ENCODE measurements at regions not wholly inside any gene's neighbourhood (a gene's known extent, or its start where the extent isn't known, plus 50 kb on each side); places are given as distances from the start of the nearest gene placed in this dataset.

- Histone ChIP-seq H3K4me2 (no peak overlapping the region), H3K4me1 (ENCODE audit: insufficient read depth) (peaks cover 7% of the 10 kb centered on the region; the same call in 1 of the 2 replicates), H3K27me3 (ENCODE audit: insufficient read depth) (no peaks in the 10 kb centered on the region), H4K20me1 (replicated peaks; ENCODE audit: insufficient read depth) (no peaks in the 10 kb centered on the region), H3K79me2 (replicated peaks; ENCODE audit: insufficient read depth) (no peaks in the 10 kb centered on the region), H3K4me3 (no peak overlapping the region), H3K36me3 (ENCODE audit: insufficient read depth) (no peaks in the 10 kb centered on the region), H2AFZ (no peak overlapping the region), H3K9me2 (ENCODE audit: insufficient read depth) (no peaks in the 10 kb centered on the region), H3K27ac (ENCODE audit: low read depth) (no peak overlapping the region), H3F3A (replicated peaks; ENCODE audit: low read depth) (no peaks in the 10 kb centered on the region)
- Mint-ChIP-seq H3K4me1 (peaks cover 14% of the 10 kb centered on the region), H3K4me3 (no peak overlapping the region), H3K36me3 (ENCODE audit: low read depth) (no peaks in the 10 kb centered on the region), H3K27ac (no peak overlapping the region), H3K27me3 (ENCODE audit: insufficient read depth, low read depth, poor library complexity) (peaks cover 8% of the 10 kb centered on the region), H3K9me3 (no peaks in the 10 kb centered on the region)
- ATAC-seq = no peak
- DNase-seq (ENCODE audit: low spot score) = no peak
- TF ChIP-seq ZNF114 (CRISPR knock-in tag; IDR thresholded peaks at IDR 0.05) (no peak), EZH2phosphoT487 (IDR thresholded peaks at IDR 0.05; ENCODE audit: unreplicated experiment) (no peak), CREB1 (CRISPR knock-in tag; IDR thresholded peaks at IDR 0.05; ENCODE audit: low read depth) (no peak)
These were observed 225.3 kb upstream of the HDAC4 start for GRCh38 chr2:239625971-239626734.

GRCh38 chr2:239625156-239625845, 224.5 kb upstream of the HDAC4 start:
- no peaks in the 10 kb centered on the region for H3K9me3 Mint-ChIP-seq
- TF ChIP-seq CTCF (conservative IDR thresholded peaks at IDR 0.05; ENCODE audit: low read depth in 2 of 2) = no peak
- Histone ChIP-seq H2AFZ (no peak overlapping the region), H3K9me2 (ENCODE audit: insufficient read depth) (no peaks in the 10 kb centered on the region), H3K4me3 (no peak overlapping the region), H4K20me1 (replicated peaks; ENCODE audit: insufficient read depth) (no peaks in the 10 kb centered on the region), H3K27me3 (ENCODE audit: insufficient read depth) (no peaks in the 10 kb centered on the region), H3K36me3 (ENCODE audit: insufficient read depth) (no peaks in the 10 kb centered on the region), H3K4me2 (no peak overlapping the region), H3F3A (replicated peaks; ENCODE audit: low read depth) (no peaks in the 10 kb centered on the region), H3K79me2 (replicated peaks; ENCODE audit: insufficient read depth) (no peaks in the 10 kb centered on the region), H3K4me1 (ENCODE audit: insufficient read depth) (peaks cover 7% of the 10 kb centered on the region; the same call in 1 of the 2 replicates), H3K27ac (ENCODE audit: low read depth) (no peak overlapping the region)
- DNase-seq (ENCODE audit: low spot score) = no peak
- no peak overlapping the region for H3K4me3 Mint-ChIP-seq
- no peak for ATAC-seq
- H3K4me1 Mint-ChIP-seq = peaks cover 14% of the 10 kb centered on the region
- H3K27me3 Mint-ChIP-seq (ENCODE audit: insufficient read depth, low read depth, poor library complexity) = peaks cover 6% of the 10 kb centered on the region
- no peaks in the 10 kb centered on the region for H3K36me3 Mint-ChIP-seq (ENCODE audit: low read depth)
- no peak overlapping the region for H3K27ac Mint-ChIP-seq

GRCh38 chr2:239621611-239622010, 220.8 kb upstream of the HDAC4 start:
- ATAC-seq (no peak), DNase-seq (ENCODE audit: low spot score) (no peak)
- no peaks in the 10 kb centered on the region for H3K4me1 ChIP-seq (ENCODE audit: insufficient read depth)
- no peaks in the 10 kb centered on the region for H3K9me2 ChIP-seq (ENCODE audit: insufficient read depth)
- no peak overlapping the region for H3K4me3 ChIP-seq
- H3K79me2 ChIP-seq (replicated peaks; ENCODE audit: insufficient read depth) = no peaks in the 10 kb centered on the region
- H2AFZ ChIP-seq = no peak overlapping the region
- Mint-ChIP-seq H3K27ac (no peak overlapping the region), H3K4me3 (no peak overlapping the region), H3K9me3 (peaks cover 15% of the 10 kb centered on the region; the same call in 2 of the 3 replicates), H3K27me3 (ENCODE audit: insufficient read depth, low read depth, poor library complexity) (no peaks in the 10 kb centered on the region), H3K36me3 (ENCODE audit: low read depth) (peaks cover 4% of the 10 kb centered on the region; the same call in 2 of the 3 replicates), H3K4me1 (peaks cover under 1% of the 10 kb centered on the region; the same call in 1 of the 3 replicates)
- TF ChIP-seq CTCF (conservative IDR thresholded peaks at IDR 0.05; ENCODE audit: low read depth in 2 of 2) (no peak), REST (IDR thresholded peaks at IDR 0.05; ENCODE audit: unreplicated experiment) (no peak), NANOG (IDR thresholded peaks at IDR 0.05; ENCODE audit: borderline replicate concordance) (no peak)
- no peak overlapping the region for H3K27ac ChIP-seq (ENCODE audit: low read depth)
- H3K4me2 ChIP-seq = no peak overlapping the region
- H4K20me1 ChIP-seq (replicated peaks; ENCODE audit: insufficient read depth) = no peaks in the 10 kb centered on the region
- H3K27me3 ChIP-seq (ENCODE audit: insufficient read depth) = no peaks in the 10 kb centered on the region
- no peaks in the 10 kb centered on the region for H3F3A ChIP-seq (replicated peaks; ENCODE audit: low read depth)
- no peaks in the 10 kb centered on the region for H3K36me3 ChIP-seq (ENCODE audit: insufficient read depth)
